H1 (cell line): ENCODE measurements at regions not wholly inside any gene's neighbourhood (a gene's known extent, or its start where the extent isn't known, plus 50 kb on each side); places are given as distances from the start of the nearest gene placed in this dataset.

Experiments used
- CTCF ChIA-PET: fragments of 300-600 bp; sonication (Branson Sonifier 250); formaldehyde crosslinking; loops from one replicate; lab custom pipeline; 2021; ENCODE audit not compliant: partially characterized antibody; lab: Charles Lee
- POLR2A ChIA-PET: fragments of 300-600 bp; sonication (Branson Sonifier 250); formaldehyde crosslinking; loops from one replicate; lab custom pipeline; 2021; ENCODE audit warnings: inconsistent platforms; ENCODE audit not compliant: partially characterized antibody; lab: Charles Lee
- DNase-seq, 2 experiments: peaks; one replicate each; pipeline versions ENCODE4 v3.0.0 to v3.0.0-alpha.2; 2010 to 2022; ENCODE audit warnings: low spot score in 2 of 2, low read depth in 1 of 2, mixed read lengths in 1 of 2
- FAIRE-seq: peaks from 2 replicates; lab custom pipeline; 2011; peaks lifted over from hg19 to GRCh38; lab: Jason Lieb, UNC
- H2AFZ ChIP-seq: 2 replicates; pipeline ENCODE4 v1.8.1; 2012; ENCODE audit warnings: low read length, inconsistent platforms
- H2AK5ac ChIP-seq: 2 replicates; pipeline ENCODE4 v1.6.1; 2013; ENCODE audit warnings: low read depth, low read length
- H2BK120ac ChIP-seq: replicated peaks from 2 replicates; pipeline ENCODE3; 2013; ENCODE audit warnings: low read depth, low read length, inconsistent platforms
- H2BK12ac ChIP-seq: 2 replicates; pipeline ENCODE4 v1.6.1; 2013; ENCODE audit warnings: low read depth, low read length
- H2BK15ac ChIP-seq: 2 replicates; pipeline ENCODE4 v1.6.1; 2013; ENCODE audit warnings: low read length
- H2BK20ac ChIP-seq: 2 replicates; pipeline ENCODE4 v1.6.1; 2013; ENCODE audit warnings: low read length
- H2BK5ac ChIP-seq: 2 replicates; pipeline ENCODE4 v1.6.1; 2013; ENCODE audit warnings: low read depth, low read length
- H3K14ac ChIP-seq: 2 replicates; pipeline ENCODE4 v1.6.1; 2013; ENCODE audit warnings: inconsistent platforms; ENCODE audit not compliant: insufficient read length
- H3K18ac ChIP-seq: 2 replicates; pipeline ENCODE4 v1.6.1; 2013; ENCODE audit warnings: low read length; ENCODE audit errors: extremely low read depth
- H3K23ac ChIP-seq: 2 replicates; pipeline ENCODE4 v1.6.1; 2013; ENCODE audit warnings: inconsistent platforms; ENCODE audit not compliant: insufficient read length
- H3K23me2 ChIP-seq: 2 replicates; pipeline ENCODE4 v1.6.1; 2013; ENCODE audit warnings: low read depth, low read length
- H3K27ac ChIP-seq: 2 replicates; pipeline ENCODE4 v1.6.1; 2011; ENCODE audit warnings: low read depth, low read length, inconsistent platforms
- H3K27me3 ChIP-seq, 4 experiments: replicated peaks in 1 of 4; 1 replicate in 1 of 4; 2 replicates in 3 of 4; pipeline versions ENCODE4 v1.6.1 to v1.8.1; 2011 to 2013; ENCODE audit warnings: low read length in 3 of 4, mild to moderate bottlenecking in 3 of 4, inconsistent platforms in 2 of 4, mixed read lengths in 2 of 4, moderate library complexity in 1 of 4; ENCODE audit not compliant: control insufficient read depth in 3 of 4, insufficient read depth in 3 of 4; ENCODE audit errors: extremely low read depth in 1 of 4
- H3K36me3 ChIP-seq, 4 experiments: 2 replicates each; pipeline versions ENCODE4 v1.6.1 to v1.8.1; 2011 to 2013; ENCODE audit warnings: mild to moderate bottlenecking in 4 of 4, low read length in 3 of 4, moderate library complexity in 2 of 4, control low read depth in 1 of 4, inconsistent platforms in 1 of 4; ENCODE audit not compliant: insufficient read depth in 4 of 4, control insufficient read depth in 2 of 4
- H3K4ac ChIP-seq: replicated peaks from 2 replicates; pipeline ENCODE3; 2013; ENCODE audit warnings: low read length, low read depth, mixed read lengths, inconsistent platforms; ENCODE audit not compliant: insufficient read length
- H3K4me1 ChIP-seq, 4 experiments: replicated peaks in 1 of 4; 1 replicate in 1 of 4; 2 replicates in 3 of 4; pipeline versions ENCODE4 v1.6.1 to v1.8.1; 2011 to 2013; ENCODE audit warnings: low read length in 3 of 4, inconsistent platforms in 2 of 4, mixed read lengths in 1 of 4; ENCODE audit not compliant: insufficient read depth in 4 of 4, control insufficient read depth in 3 of 4
- H3K4me2 ChIP-seq, 2 experiments: 2 replicates each; pipeline versions ENCODE4 v1.6.1 to v1.8.1; 2011 to 2013; ENCODE audit warnings: low read depth in 2 of 2, low read length in 2 of 2, control low read depth in 1 of 2, inconsistent platforms in 1 of 2, mild to moderate bottlenecking in 1 of 2; ENCODE audit not compliant: insufficient read depth in 1 of 2
- H3K4me3 ChIP-seq, 4 experiments: fragments of 200-600, 300-600 bp in 1 of 4; sonication (generic), shearing (Covaris generic), sonication (Bioruptor Twin) in 1 of 4; 2 replicates each; pipeline versions ENCODE4 v1.5.1 to v1.8.1; 2011 to 2016; ENCODE audit warnings: low read length in 4 of 4, low read depth in 3 of 4, control low read depth in 2 of 4, inconsistent platforms in 2 of 4, mild to moderate bottlenecking in 2 of 4, mixed read lengths in 1 of 4, moderate library complexity in 1 of 4; ENCODE audit not compliant: insufficient read depth in 2 of 4; ENCODE audit errors: extremely low read depth in 1 of 4
- H3K56ac ChIP-seq: replicated peaks from 2 replicates; pipeline ENCODE3; 2013; ENCODE audit warnings: low read depth, mild to moderate bottlenecking, mixed read lengths, low read length, inconsistent platforms; ENCODE audit not compliant: insufficient read length
- H3K79me1 ChIP-seq: 2 replicates; pipeline ENCODE4 v1.6.1; 2013; ENCODE audit warnings: low read depth, low read length, control low read depth
- H3K79me2 ChIP-seq, 2 experiments: 2 replicates each; pipeline versions ENCODE4 v1.6.1 to v1.8.1; 2012 to 2013; ENCODE audit warnings: low read length in 2 of 2, mild to moderate bottlenecking in 2 of 2, inconsistent platforms in 1 of 2; ENCODE audit not compliant: insufficient read depth in 2 of 2, control insufficient read depth in 1 of 2
- H3K9ac ChIP-seq, 4 experiments: replicated peaks in 1 of 4; 1 replicate in 1 of 4; 2 replicates in 3 of 4; pipeline versions ENCODE4 v1.6.1 to v1.8.1; 2011 to 2013; ENCODE audit warnings: low read depth in 3 of 4, low read length in 3 of 4, control low read depth in 2 of 4, mild to moderate bottlenecking in 2 of 4, moderate library complexity in 2 of 4, inconsistent platforms in 1 of 4; ENCODE audit errors: extremely low read depth in 1 of 4
- H3K9me3 ChIP-seq, 2 experiments: 2 replicates each; pipeline versions ENCODE4 v1.6.1 to v1.8.1; 2012 to 2013; ENCODE audit warnings: mild to moderate bottlenecking in 2 of 2, moderate library complexity in 2 of 2, control low read depth in 1 of 2, inconsistent platforms in 1 of 2, low read depth in 1 of 2, low read length in 1 of 2, mixed read lengths in 1 of 2; ENCODE audit not compliant: insufficient read depth in 2 of 2
- H4K20me1 ChIP-seq, 2 experiments: replicated peaks in 1 of 2; 2 replicates each; pipeline versions ENCODE3 to v1.8.1; 2011 to 2013; ENCODE audit warnings: inconsistent platforms in 2 of 2, low read length in 2 of 2, mild to moderate bottlenecking in 1 of 2; ENCODE audit not compliant: insufficient read depth in 2 of 2, control insufficient read depth in 1 of 2
- H4K5ac ChIP-seq: 2 replicates; pipeline ENCODE4 v1.6.1; 2013; ENCODE audit warnings: low read length, low read depth, mixed read lengths, inconsistent platforms; ENCODE audit not compliant: insufficient read length
- H4K8ac ChIP-seq: 2 replicates; pipeline ENCODE4 v1.8.0; 2013; ENCODE audit warnings: mild to moderate bottlenecking, moderate library complexity, low read length, inconsistent platforms; ENCODE audit not compliant: insufficient read depth; ENCODE audit errors: extremely low read depth
- H4K91ac ChIP-seq: replicated peaks from 2 replicates; pipeline ENCODE3; 2013; ENCODE audit warnings: low read length, mixed read lengths, inconsistent platforms; ENCODE audit not compliant: insufficient read length
- CTBP2 ChIP-seq: IDR thresholded peaks from 2 replicates; pipeline ENCODE4 v1.7.0; 2011; ENCODE audit warnings: borderline replicate concordance, mild to moderate bottlenecking, moderate library complexity, mixed read lengths, low read length; ENCODE audit not compliant: insufficient read depth, insufficient read length
- KDM1A ChIP-seq: fragments of 200-600, 300-600 bp; sonication (generic); IDR thresholded peaks from 2 replicates; pipeline ENCODE4 v1.7.1; 2016; ENCODE audit warnings: mild to moderate bottlenecking, low read length, borderline replicate concordance
- KDM4A ChIP-seq: IDR thresholded peaks from one replicate; pipeline ENCODE4 v1.7.1; 2012; ENCODE audit warnings: low read depth, mild to moderate bottlenecking, moderate library complexity, low read length, inconsistent platforms; ENCODE audit not compliant: severe bottlenecking
- NRF1 ChIP-seq: IDR thresholded peaks from 2 replicates; pipeline ENCODE4 v1.6.1; 2011; ENCODE audit warnings: mild to moderate bottlenecking, low read depth, low read length, improper control_type of control experiment
- RNF2 ChIP-seq: fragments of 200-900, 300-1000 bp; sonication (generic); IDR thresholded peaks from 2 replicates; pipeline ENCODE4 v1.7.1; 2016; ENCODE audit warnings: borderline replicate concordance, low read depth, mild to moderate bottlenecking, antibody characterized with exemption, low read length; ENCODE audit not compliant: poor library complexity, severe bottlenecking; ENCODE audit errors: missing control alignments
- RXRA ChIP-seq: IDR thresholded peaks from 2 replicates; pipeline ENCODE4 v1.6.1; 2011; ENCODE audit warnings: low read depth, mild to moderate bottlenecking, low read length, moderate library complexity; ENCODE audit not compliant: insufficient read depth
- SUZ12 ChIP-seq: fragments of 200-600 bp; sonication (generic); IDR thresholded peaks from 2 replicates; pipeline ENCODE4 v1.6.1; 2012; ENCODE audit warnings: mild to moderate bottlenecking, inconsistent platforms, low read length, moderate library complexity, mixed read lengths
- TBP ChIP-seq: IDR thresholded peaks from 2 replicates; pipeline ENCODE4 v1.6.1; 2011; ENCODE audit warnings: low read depth, low read length, improper control_type of control experiment

GRCh38 chr4:100062921-100063320 is 112.8 kb upstream of the H2AZ1 start:
- Histone ChIP-seq H3K4me1 (peaks cover 0 to 6% (median 0%) of the 10 kb centered on the region in 4 experiments; a peak in 1 of 7 replicates), H2BK5ac (no peak overlapping the region), H3K79me2 (no peaks in the 10 kb centered on the region), H2BK12ac (no peak overlapping the region), H2BK20ac (no peak overlapping the region), H3K36me3 (no peaks in the 10 kb centered on the region), H3K23ac (no peak overlapping the region), H3K4ac (no peak overlapping the region), H3K56ac (no peak overlapping the region), H3K23me2 (no peaks in the 10 kb centered on the region), H2AK5ac (no peak overlapping the region), H3K27me3 (no peaks in the 10 kb centered on the region), H2BK120ac (no peak overlapping the region), H3K27ac (no peak overlapping the region), H3K4me3 (no peak overlapping the region), H3K9me3 (no peaks in the 10 kb centered on the region; a peak in 1 of 4 replicates), H2AFZ (no peak overlapping the region), H3K14ac (no peak overlapping the region), H3K79me1 (no peaks in the 10 kb centered on the region), H3K9ac (no peak overlapping the region), H2BK15ac (no peak overlapping the region), H4K8ac (no peak overlapping the region), H3K4me2 (no peak overlapping the region), H4K5ac (no peak overlapping the region), H4K20me1 (no peaks in the 10 kb centered on the region), H4K91ac (no peak overlapping the region), H3K18ac (no peak overlapping the region)
- ChIA-PET POLR2A (no interaction called here), CTCF (interaction anchor here (0.7 kb wide), 1 partner anchor 65 kb away, joined by 3 read pairs; no protein-coding TSS in a partner anchor)
- TF ChIP-seq KDM4A (no peak), RNF2 (no peak), RXRA (no peak), NRF1 (no peak), KDM1A (no peak), TBP (no peak), CTBP2 (no peak), SUZ12 (no peak)
- no peak for FAIRE-seq
- DNase-seq = no peak
